ENCODE measurements at regions not wholly inside any gene's neighbourhood (a gene's known extent, or its start where the extent isn't known, plus 50 kb on each side); places are given as distances from the start of the nearest gene placed in this dataset.

GRCh38 chr3:193767353-193768069 lies 174.5 kb downstream of the OPA1 start:
- Histone ChIP-seq H3K4me2 (ENCODE audit: low read depth, low read length, poor library complexity, severe bottlenecking) (no peak overlapping the region), H3K9me3 (ENCODE audit: insufficient read depth, low read depth, low read length) (no peaks in the 10 kb centered on the region), H3K4me3 (ENCODE audit: low read length, poor library complexity, severe bottlenecking) (no peak overlapping the region), H3F3A (ENCODE audit: low read depth) (no peaks in the 10 kb centered on the region), H3K79me2 (ENCODE audit: insufficient read depth, low read length) (no peaks in the 10 kb centered on the region), H3K27me3 (ENCODE audit: insufficient read depth, low read length, poor library complexity, severe bottlenecking) (no peaks in the 10 kb centered on the region), H3K9me2 (replicated peaks; ENCODE audit: low read depth, low read length) (no peaks in the 10 kb centered on the region), H3K4me1 (ENCODE audit: insufficient read depth, low read length, poor library complexity, severe bottlenecking) (peaks cover 1% of the 10 kb centered on the region), H3K9ac (ENCODE audit: low read depth, low read length, poor library complexity, severe bottlenecking) (no peak overlapping the region), H4K20me1 (ENCODE audit: insufficient read depth, low read length, poor library complexity, severe bottlenecking) (no peaks in the 10 kb centered on the region), H3K36me3 (ENCODE audit: insufficient read depth, low read length) (no peaks in the 10 kb centered on the region), H2AFZ (ENCODE audit: low read length) (peak overlapping the region; percentile 37; the same call in 1 of the 2 replicates)
- TF ChIP-seq EZH2phosphoT487 (IDR thresholded peaks at IDR 0.05; ENCODE audit: borderline replicate concordance) = no peak

DNA sequence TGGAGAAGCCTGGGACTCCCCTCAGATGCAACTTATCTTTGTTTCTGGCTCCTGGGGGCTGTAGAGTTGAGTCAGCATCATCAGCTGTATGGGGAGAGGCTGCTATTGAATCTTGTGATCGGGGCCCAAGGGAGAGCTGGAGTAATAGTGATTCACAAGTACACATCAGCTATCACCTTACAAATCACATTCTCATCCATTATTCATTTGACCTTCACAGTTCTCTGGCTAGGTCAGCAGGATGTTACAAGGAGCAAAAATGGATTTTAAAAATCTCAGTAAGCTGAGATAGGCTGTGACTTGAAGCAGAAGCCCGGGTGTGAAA lies 175.0 kb downstream of the OPA1 start:
- H3K79me2 ChIP-seq (ENCODE audit: insufficient read depth, low read length) = no peaks in the 10 kb centered on the region
- H3K9me3 ChIP-seq (ENCODE audit: insufficient read depth, low read depth, low read length) = no peaks in the 10 kb centered on the region
- H3K9ac ChIP-seq (ENCODE audit: low read depth, low read length, poor library complexity, severe bottlenecking) = no peak overlapping the region
- TF ChIP-seq CTCF (conservative IDR thresholded peaks at IDR 0.05; ENCODE audit: low read length) = no peak
- no peak for TF ChIP-seq EZH2phosphoT487 (IDR thresholded peaks at IDR 0.05; ENCODE audit: borderline replicate concordance)
- H3K27me3 ChIP-seq (ENCODE audit: insufficient read depth, low read length, poor library complexity, severe bottlenecking) = no peaks in the 10 kb centered on the region
- H4K20me1 ChIP-seq (ENCODE audit: insufficient read depth, low read length, poor library complexity, severe bottlenecking) = no peaks in the 10 kb centered on the region
- no peak overlapping the region for H3K4me2 ChIP-seq (ENCODE audit: low read depth, low read length, poor library complexity, severe bottlenecking)
- no peaks in the 10 kb centered on the region for H3F3A ChIP-seq (ENCODE audit: low read depth)
- H3K9me2 ChIP-seq (replicated peaks; ENCODE audit: low read depth, low read length) = no peaks in the 10 kb centered on the region
- H2AFZ ChIP-seq (ENCODE audit: low read length) = 0 out of 2 replicates have a peak overlapping the region, but pooled peaks have one; percentile 37
- peaks cover 6% of the 10 kb centered on the region for H3K4me1 ChIP-seq (ENCODE audit: insufficient read depth, low read length, poor library complexity, severe bottlenecking)
- H3K36me3 ChIP-seq (ENCODE audit: insufficient read depth, low read length) = no peaks in the 10 kb centered on the region
- no peak overlapping the region for H3K4me3 ChIP-seq (ENCODE audit: low read length, poor library complexity, severe bottlenecking)

DNA sequence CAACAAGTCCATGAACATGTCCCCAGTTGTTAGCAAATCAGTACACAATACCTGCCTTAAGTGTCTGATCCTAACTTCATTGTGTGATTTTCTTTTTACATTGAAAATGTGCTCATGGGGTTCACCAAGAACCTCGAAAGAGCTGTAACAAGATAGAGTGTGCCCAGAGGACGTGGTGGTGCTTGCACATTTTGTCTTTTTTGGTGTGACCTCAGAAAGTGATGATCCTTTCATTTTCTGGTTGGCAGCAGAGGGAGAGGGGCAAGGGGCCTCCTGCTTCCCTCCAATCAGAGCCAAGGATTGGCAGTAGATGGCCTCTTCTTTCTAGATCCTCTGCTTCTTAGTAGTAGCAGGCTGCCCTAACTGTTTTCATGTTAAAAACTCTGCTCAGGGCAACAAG lies 176.4 kb downstream of the OPA1 start:
- H3K79me2 ChIP-seq (ENCODE audit: insufficient read depth, low read length) = no peaks in the 10 kb centered on the region
- H2AFZ ChIP-seq (ENCODE audit: low read length) = no peak overlapping the region
- H3K4me1 ChIP-seq (ENCODE audit: insufficient read depth, low read length, poor library complexity, severe bottlenecking) = peaks cover 20% of the 10 kb centered on the region
- H3K27me3 ChIP-seq (ENCODE audit: insufficient read depth, low read length, poor library complexity, severe bottlenecking) = no peaks in the 10 kb centered on the region
- H3K36me3 ChIP-seq (ENCODE audit: insufficient read depth, low read length) = no peaks in the 10 kb centered on the region
- no peak overlapping the region for H3K4me3 ChIP-seq (ENCODE audit: low read length, poor library complexity, severe bottlenecking)
- no peak overlapping the region for H3K9ac ChIP-seq (ENCODE audit: low read depth, low read length, poor library complexity, severe bottlenecking)
- no peaks in the 10 kb centered on the region for H3F3A ChIP-seq (ENCODE audit: low read depth)
- H3K9me2 ChIP-seq (replicated peaks; ENCODE audit: low read depth, low read length) = no peaks in the 10 kb centered on the region
- TF ChIP-seq CTCF (conservative IDR thresholded peaks at IDR 0.05; ENCODE audit: low read length) (no peak), EZH2phosphoT487 (IDR thresholded peaks at IDR 0.05; ENCODE audit: borderline replicate concordance) (no peak)
- no peaks in the 10 kb centered on the region for H3K9me3 ChIP-seq (ENCODE audit: insufficient read depth, low read depth, low read length)
- H4K20me1 ChIP-seq (ENCODE audit: insufficient read depth, low read length, poor library complexity, severe bottlenecking) = no peaks in the 10 kb centered on the region
- H3K4me2 ChIP-seq (ENCODE audit: low read depth, low read length, poor library complexity, severe bottlenecking) = no peak overlapping the region
